ENCODE measurements at regions not wholly inside any gene's neighbourhood (a gene's known extent, or its start where the extent isn't known, plus 50 kb on each side); places are given as distances from the start of the nearest gene placed in this dataset.

- Mint-ChIP-seq H3K27ac (peak overlapping the region in 1 of 3 experiments; percentile 32), H3K4me3 (no peak overlapping the region), H3K36me3 (ENCODE audit: low read depth) (no peaks in the 10 kb centered on the region), H3K4me1 (peaks cover 34% of the 10 kb centered on the region), H3K27me3 (ENCODE audit: low read depth) (peaks cover 4% of the 10 kb centered on the region), H3K9me3 (no peaks in the 10 kb centered on the region)
- TF ChIP-seq, protein P1, sequence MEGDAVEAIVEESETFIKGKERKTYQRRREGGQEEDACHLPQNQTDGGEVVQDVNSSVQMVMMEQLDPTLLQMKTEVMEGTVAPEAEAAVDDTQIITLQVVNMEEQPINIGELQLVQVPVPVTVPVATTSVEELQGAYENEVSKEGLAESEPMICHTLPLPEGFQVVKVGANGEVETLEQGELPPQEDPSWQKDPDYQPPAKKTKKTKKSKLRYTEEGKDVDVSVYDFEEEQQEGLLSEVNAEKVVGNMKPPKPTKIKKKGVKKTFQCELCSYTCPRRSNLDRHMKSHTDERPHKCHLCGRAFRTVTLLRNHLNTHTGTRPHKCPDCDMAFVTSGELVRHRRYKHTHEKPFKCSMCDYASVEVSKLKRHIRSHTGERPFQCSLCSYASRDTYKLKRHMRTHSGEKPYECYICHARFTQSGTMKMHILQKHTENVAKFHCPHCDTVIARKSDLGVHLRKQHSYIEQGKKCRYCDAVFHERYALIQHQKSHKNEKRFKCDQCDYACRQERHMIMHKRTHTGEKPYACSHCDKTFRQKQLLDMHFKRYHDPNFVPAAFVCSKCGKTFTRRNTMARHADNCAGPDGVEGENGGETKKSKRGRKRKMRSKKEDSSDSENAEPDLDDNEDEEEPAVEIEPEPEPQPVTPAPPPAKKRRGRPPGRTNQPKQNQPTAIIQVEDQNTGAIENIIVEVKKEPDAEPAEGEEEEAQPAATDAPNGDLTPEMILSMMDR (IDR thresholded peaks at IDR 0.05; ENCODE audit: unreplicated experiment in 3 of 3) = no peak
These were observed 157.3 kb upstream of the UBE2E1 start for GRCh38 chr3:23648326-23648995.

DNA sequence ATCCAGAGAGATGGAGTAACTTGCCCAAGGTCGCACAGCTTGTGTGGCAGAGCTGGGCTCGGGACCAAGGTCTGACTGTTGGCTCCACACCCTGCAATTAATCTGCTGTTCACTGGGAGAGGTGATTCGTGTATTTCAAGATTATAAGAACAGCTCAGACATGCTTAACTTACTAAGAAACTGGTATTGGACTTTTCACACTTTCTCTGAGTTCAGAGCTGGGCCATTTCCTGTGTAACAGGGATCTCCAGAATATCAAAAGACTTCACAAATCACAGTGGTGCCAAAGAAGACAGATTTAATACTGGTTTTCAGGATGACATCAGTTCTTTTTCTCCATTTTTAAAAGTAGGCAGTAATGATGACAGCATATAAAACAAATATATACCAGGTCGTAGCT lies 156.8 kb upstream of the UBE2E1 start:
- TF ChIP-seq, protein P1 (IDR thresholded peaks at IDR 0.05; ENCODE audit: unreplicated experiment in 3 of 3) = no peak
- peaks cover 34% of the 10 kb centered on the region for H3K4me1 Mint-ChIP-seq
- H3K36me3 Mint-ChIP-seq (ENCODE audit: low read depth) = no peaks in the 10 kb centered on the region

DNA sequence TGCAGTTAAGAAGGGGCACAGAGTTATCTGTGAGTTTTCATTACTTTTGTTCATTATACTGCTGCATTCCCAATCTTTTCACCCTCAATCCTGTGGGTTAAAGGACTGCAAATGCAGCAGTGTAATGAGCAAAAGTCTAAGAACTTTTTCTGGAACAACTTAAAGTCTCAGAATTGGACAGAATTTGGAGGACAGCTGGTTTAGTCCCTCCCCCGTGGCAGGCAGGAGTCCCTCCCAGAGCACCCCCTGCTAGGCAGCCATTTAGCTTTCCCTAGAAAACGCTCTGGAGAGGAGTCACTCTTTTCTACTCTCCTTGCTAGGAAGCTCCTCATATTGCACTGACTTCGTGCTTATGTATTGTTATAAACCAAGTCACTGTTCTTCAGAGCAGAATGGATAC lies 156.3 kb upstream of the UBE2E1 start:
- Mint-ChIP-seq H3K4me3 (no peak overlapping the region), H3K27me3 (ENCODE audit: low read depth) (peaks cover 4% of the 10 kb centered on the region), H3K36me3 (ENCODE audit: low read depth) (no peaks in the 10 kb centered on the region), H3K4me1 (peaks cover 34% of the 10 kb centered on the region), H3K27ac (no peak overlapping the region), H3K9me3 (no peaks in the 10 kb centered on the region)
- TF ChIP-seq, protein P1 (IDR thresholded peaks at IDR 0.05; ENCODE audit: unreplicated experiment in 3 of 3) = no peak

More for the DNA sequence above, 156.8 kb upstream of the UBE2E1 start:
- Mint-ChIP-seq H3K27me3 (ENCODE audit: low read depth) (peaks cover 4% of the 10 kb centered on the region), H3K9me3 (no peaks in the 10 kb centered on the region), H3K4me3 (no peak overlapping the region), H3K27ac (peak overlapping the region in 1 of 3 experiments; percentile 32)

- H3K27ac Mint-ChIP-seq = peak overlapping the region in 1 of 3 experiments; percentile 8
- peaks cover under 1% of the 10 kb centered on the region for H3K9me3 Mint-ChIP-seq
- H3K4me3 Mint-ChIP-seq = no peak overlapping the region
- H3K4me1 Mint-ChIP-seq = peaks cover 34% of the 10 kb centered on the region
- H3K27me3 Mint-ChIP-seq (ENCODE audit: low read depth) = peaks cover 4% of the 10 kb centered on the region
- peaks cover under 1% of the 10 kb centered on the region for H3K36me3 Mint-ChIP-seq (ENCODE audit: low read depth)
- TF ChIP-seq, protein P1 (IDR thresholded peaks at IDR 0.05; ENCODE audit: unreplicated experiment in 3 of 3) = no peak
These were observed 155.2 kb upstream of the UBE2E1 start for GRCh38 chr3:23650371-23651140.

- Mint-ChIP-seq H3K9me3 (peaks cover 7% of the 10 kb centered on the region), H3K4me1 (peaks cover 17% of the 10 kb centered on the region), H3K4me3 (no peak overlapping the region), H3K36me3 (ENCODE audit: low read depth) (peaks cover 4% of the 10 kb centered on the region), H3K27ac (no peak overlapping the region), H3K27me3 (ENCODE audit: low read depth) (peaks cover 4% of the 10 kb centered on the region)
- TF ChIP-seq, protein P1 (IDR thresholded peaks at IDR 0.05; ENCODE audit: unreplicated experiment in 3 of 3) = no peak
These were observed 151.9 kb upstream of the UBE2E1 start for GRCh38 chr3:23653647-23654525.
